Tibial artery (tissue), 4 donors: ENCODE measurements at regions not wholly inside any gene's neighbourhood (a gene's known extent, or its start where the extent isn't known, plus 50 kb on each side); places are given as distances from the start of the nearest gene placed in this dataset.
"Not testable (repeated sequence)": the region's sequence is repeated elsewhere in the genome, so short reads cannot be mapped to it uniquely, and the experiment has no call there.

ENCODE experiments used
- DNase-seq, 2 donors: peaks; one replicate each; pipeline ENCODE4 v3.0.0-alpha.2; 2019
- H3K27ac ChIP-seq, 2 donors: fragments of 200-600 bp; sonication (generic) in 1 of 2; 1 replicate in 1 of 2; 2 replicates in 1 of 2; pipeline ENCODE4 v1.5.1; 2018 to 2019; ENCODE audit warnings: mild to moderate bottlenecking in 1 of 2
- H3K27me3 ChIP-seq, 2 donors: fragments of 200-600 bp; sonication (generic) in 1 of 2; one replicate each; pipeline versions ENCODE4 v1.5.1 to v1.6.0; 2016 to 2019
- H3K36me3 ChIP-seq, 3 donors: fragments of 200-600 bp; sonication (generic) in 2 of 3; one replicate each; pipeline ENCODE4 v1.5.1; 2016 to 2019; ENCODE audit warnings: mild to moderate bottlenecking in 2 of 3
- H3K4me1 ChIP-seq, 4 donors: fragments of 200-600 bp; sonication (generic) in 2 of 4; 1 replicate in 3 of 4; 2 replicates in 1 of 4; pipeline ENCODE4 v1.5.1; 2016 to 2019
- H3K4me3 ChIP-seq, 2 donors: fragments of 200-600 bp; sonication (generic) in 1 of 2; 1 replicate in 1 of 2; 2 replicates in 1 of 2; pipeline ENCODE4 v1.5.1; 2018 to 2019; ENCODE audit warnings: mild to moderate bottlenecking in 2 of 2
- H3K9me3 ChIP-seq, 3 donors: fragments of 200-600 bp; sonication (generic) in 1 of 3; one replicate each; pipeline ENCODE4 v1.5.1; 2016 to 2019
- intact Hi-C: fragments of 100-400 bp; cut with DNase I; formaldehyde crosslinking; loops from one replicate; pipeline ENCODE4 v1.15.0; 2023; ENCODE audit warnings: low total_unique reads
- TF ChIP-seq, protein P1 (sequence below), 2 experiments: fragments of 200-600 bp in 1 of 2; fragments of 450-650 bp in 1 of 2; IDR thresholded peaks; one replicate each; pipeline ENCODE4 v1.5.1; 2017 to 2019; ENCODE audit warnings: antibody characterized with exemption in 2 of 2, mild to moderate bottlenecking in 1 of 2, moderate library complexity in 1 of 2

DNA sequence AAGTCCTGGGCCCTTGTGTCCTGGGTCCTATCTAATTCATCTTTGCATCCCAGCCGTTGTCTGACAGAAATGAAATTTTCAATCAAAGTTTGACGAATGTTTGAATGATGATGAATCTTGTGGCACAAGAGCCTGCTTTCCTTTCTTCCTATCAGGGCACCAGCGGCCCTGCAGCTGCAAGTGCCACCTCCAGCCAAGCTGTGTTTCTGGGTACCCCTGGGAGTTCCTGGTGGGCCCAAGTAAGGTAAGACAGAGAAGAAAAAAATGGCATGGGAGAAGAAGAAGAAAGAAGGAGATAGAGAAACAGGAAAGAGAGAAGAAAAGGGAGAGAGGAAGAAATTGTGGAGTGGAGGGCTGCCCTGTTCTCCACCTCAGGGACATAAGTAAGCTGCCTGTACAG is 782.1 kb upstream of the TPTE start:
- intact Hi-C loops, result no loop called here
- no peaks in the 10 kb centered on the region for H3K36me3 ChIP-seq
- H3K27ac ChIP-seq, result no peak overlapping the region
- no peaks in the 10 kb centered on the region for H3K4me1 ChIP-seq
- no peak overlapping the region for H3K4me3 ChIP-seq
- TF ChIP-seq, protein P1, sequence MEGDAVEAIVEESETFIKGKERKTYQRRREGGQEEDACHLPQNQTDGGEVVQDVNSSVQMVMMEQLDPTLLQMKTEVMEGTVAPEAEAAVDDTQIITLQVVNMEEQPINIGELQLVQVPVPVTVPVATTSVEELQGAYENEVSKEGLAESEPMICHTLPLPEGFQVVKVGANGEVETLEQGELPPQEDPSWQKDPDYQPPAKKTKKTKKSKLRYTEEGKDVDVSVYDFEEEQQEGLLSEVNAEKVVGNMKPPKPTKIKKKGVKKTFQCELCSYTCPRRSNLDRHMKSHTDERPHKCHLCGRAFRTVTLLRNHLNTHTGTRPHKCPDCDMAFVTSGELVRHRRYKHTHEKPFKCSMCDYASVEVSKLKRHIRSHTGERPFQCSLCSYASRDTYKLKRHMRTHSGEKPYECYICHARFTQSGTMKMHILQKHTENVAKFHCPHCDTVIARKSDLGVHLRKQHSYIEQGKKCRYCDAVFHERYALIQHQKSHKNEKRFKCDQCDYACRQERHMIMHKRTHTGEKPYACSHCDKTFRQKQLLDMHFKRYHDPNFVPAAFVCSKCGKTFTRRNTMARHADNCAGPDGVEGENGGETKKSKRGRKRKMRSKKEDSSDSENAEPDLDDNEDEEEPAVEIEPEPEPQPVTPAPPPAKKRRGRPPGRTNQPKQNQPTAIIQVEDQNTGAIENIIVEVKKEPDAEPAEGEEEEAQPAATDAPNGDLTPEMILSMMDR (IDR thresholded peaks at IDR 0.05), result no peak
- H3K9me3 ChIP-seq, result peaks cover 0 to 28% (median 4%) of the 10 kb centered on the region in 3 donors
- DNase-seq, result no peak
- H3K27me3 ChIP-seq, result no peaks in the 10 kb centered on the region

- intact Hi-C loops, H3K27me3 ChIP-seq: not testable (repeated sequence)
- H3K9me3 ChIP-seq, result peaks cover 0 to 24% (median 4%) of the 10 kb centered on the region in 3 donors
Observed at GRCh38 chr21:9740177-9740941, 781.0 kb upstream of the TPTE start.

DNA sequence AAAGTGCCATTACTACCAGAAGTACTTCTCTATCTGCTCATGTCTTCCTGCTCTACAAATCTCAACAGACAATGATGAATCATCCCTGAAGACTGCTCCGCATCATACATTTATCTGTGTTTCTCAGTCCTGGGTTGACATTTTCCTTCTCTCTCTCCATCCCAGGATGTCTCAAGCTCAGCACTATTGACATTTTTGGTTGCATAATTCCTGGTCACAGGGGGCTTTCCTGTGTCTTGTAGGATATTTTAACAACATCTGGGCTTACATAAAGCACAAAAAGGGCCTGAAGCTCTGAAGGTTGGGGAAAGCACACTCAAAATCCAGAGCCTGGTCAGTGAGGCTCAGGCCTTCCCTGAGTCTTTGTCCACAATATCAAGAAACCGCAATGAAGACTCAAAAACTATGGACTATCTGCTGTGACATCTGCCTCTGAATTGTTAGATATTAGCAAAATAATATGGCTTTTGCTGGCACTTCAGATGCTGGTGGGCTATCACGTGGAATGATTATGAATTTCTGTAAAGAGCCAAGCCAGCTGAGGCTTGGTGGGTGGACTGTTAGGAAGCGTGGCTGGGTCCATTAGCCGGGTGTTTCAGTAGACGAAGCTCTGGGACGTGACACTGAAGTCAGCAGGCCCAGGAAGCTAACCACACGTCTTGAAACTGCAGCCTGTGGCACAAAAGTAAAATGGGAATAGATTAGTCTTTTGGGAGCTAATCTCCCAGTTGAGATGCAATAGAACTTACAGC is 780.2 kb upstream of the TPTE start:
- H3K27ac ChIP-seq, H3K27me3 ChIP-seq, H3K4me1 ChIP-seq, intact Hi-C loops, DNase-seq, H3K4me3 ChIP-seq, H3K36me3 ChIP-seq: not testable (repeated sequence)
- peaks cover 0 to 16% (median 4%) of the 10 kb centered on the region in 3 donors for H3K9me3 ChIP-seq

More at GRCh38 chr21:9740177-9740941, 781.0 kb upstream of the TPTE start:
- H3K36me3 ChIP-seq, DNase-seq, H3K4me1 ChIP-seq, H3K4me3 ChIP-seq, H3K27ac ChIP-seq: not testable (repeated sequence)

DNA sequence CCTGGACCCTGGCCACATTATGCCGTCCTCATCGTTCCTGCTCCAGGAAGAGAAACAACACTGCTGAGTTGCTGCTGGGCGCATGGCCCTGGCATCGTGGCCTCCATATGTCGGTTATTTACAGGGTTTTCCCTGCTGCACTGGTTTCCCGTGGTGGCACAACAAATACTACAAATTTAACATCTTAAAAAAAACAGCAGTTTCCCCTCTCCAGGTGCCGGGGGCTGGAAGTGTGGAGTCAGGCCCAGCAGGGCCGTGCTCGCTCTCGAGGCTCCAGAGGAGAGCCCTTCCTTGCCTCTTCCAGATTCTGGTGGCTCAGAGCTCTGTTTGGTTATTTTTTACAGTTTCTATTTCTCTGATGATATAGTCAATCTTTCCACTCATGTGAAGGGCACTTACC is 777.8 kb upstream of the TPTE start:
- H3K27me3 ChIP-seq, H3K9me3 ChIP-seq, H3K4me3 ChIP-seq, H3K27ac ChIP-seq, H3K4me1 ChIP-seq, H3K36me3 ChIP-seq, intact Hi-C loops, DNase-seq: not testable (repeated sequence)

DNA sequence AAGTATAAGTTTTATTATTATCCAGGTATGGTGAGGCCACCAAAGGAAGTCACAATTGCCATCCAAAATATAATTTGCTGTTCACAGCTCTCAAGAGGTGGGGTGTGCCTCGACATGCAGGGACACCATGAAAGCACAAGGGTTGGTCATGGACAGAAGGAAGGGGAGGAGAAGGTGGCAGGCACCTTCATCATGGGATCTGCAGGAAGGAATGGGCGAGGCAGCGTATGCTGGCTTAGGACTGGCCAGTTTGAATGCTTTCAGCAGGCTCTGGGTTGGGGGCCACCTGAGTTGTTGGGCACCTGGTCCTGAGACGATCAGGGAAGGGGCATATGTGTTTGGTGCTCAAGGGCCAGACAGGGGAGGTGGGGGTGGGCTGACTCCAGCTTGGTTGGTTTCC is 777.2 kb upstream of the TPTE start:
- H3K27me3 ChIP-seq, DNase-seq, H3K4me3 ChIP-seq, H3K9me3 ChIP-seq, H3K36me3 ChIP-seq, intact Hi-C loops, H3K4me1 ChIP-seq, H3K27ac ChIP-seq: not testable (repeated sequence)

DNA sequence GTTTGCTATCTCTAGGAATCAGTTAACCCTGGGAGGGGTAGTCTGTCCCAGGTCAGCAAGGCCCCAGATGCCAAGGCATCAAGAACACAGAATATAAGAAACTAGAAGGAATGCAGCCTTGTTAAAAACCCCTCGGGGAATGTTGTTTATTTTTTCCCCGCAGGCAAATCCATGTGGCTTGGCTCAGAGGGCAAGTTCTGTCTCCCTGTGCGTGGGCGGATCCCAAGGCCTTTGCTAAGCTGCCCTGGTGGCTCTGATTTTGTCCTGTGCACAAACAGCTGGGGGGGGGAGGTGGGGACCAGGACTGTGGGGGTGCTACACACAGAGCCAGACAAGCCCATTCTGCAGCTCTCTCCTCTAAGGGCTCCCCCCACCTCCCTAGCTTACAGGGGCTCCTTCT is 776.8 kb upstream of the TPTE start:
- H3K27me3 ChIP-seq, H3K9me3 ChIP-seq, intact Hi-C loops: not testable (repeated sequence)

DNA sequence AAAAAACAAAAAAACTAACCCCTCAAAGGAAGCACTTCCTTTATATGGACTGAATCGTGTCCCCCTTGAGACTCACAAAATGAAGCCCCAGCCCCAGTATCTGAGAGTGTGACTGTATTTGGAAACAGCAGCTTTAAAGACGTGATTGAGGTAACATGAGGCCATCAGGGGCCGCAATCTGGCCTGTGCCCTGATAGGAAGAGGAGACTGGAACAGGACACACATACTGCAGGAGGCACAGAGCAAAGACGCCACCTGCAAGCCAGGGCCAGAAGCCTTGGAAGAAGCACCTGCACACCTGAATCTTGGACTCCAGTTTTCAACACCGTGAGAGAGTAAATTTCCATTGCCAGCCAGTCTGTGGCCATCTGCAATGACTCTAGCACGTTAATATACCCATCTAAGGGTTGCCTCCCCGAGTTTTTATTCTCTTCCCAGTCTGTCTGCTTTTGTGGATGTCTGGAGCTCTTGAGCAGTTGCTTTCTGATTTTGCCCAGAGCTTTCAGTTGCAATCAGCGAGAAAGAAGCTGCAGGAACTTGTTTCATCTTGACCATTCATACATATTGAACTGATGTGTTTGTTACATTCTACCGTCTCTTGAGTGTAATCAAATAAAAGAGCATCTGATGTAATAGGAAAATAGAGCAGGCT is 775.8 kb upstream of the TPTE start:
- H3K9me3 ChIP-seq, H3K27ac ChIP-seq, H3K4me3 ChIP-seq, intact Hi-C loops, H3K36me3 ChIP-seq, DNase-seq, H3K4me1 ChIP-seq, H3K27me3 ChIP-seq: not testable (repeated sequence)

More for the DNA sequence above, 776.8 kb upstream of the TPTE start:
- H3K36me3 ChIP-seq, DNase-seq, H3K4me1 ChIP-seq, H3K27ac ChIP-seq, H3K4me3 ChIP-seq: not testable (repeated sequence)

DNA sequence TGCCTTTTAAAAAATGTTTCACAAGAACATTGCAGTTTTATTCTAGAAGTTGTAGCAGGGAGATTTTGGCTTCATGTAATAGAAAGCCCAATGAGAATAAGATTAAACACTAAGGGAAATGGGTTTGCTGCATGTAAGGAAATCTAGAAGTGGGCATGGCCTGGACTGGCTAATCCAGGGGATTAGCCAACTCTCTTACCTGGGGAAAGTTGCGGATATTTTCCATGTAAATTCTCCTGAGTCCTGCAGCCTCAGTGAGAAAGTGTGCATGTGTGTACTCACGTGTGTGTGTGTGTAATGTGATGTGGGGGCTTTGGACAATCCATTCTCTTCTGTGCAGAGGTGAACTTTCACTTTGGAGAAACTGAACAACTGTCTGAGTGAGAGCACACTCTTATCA is 775.1 kb upstream of the TPTE start:
- H3K9me3 ChIP-seq, H3K27me3 ChIP-seq, H3K36me3 ChIP-seq, H3K4me3 ChIP-seq, H3K27ac ChIP-seq, DNase-seq, intact Hi-C loops, H3K4me1 ChIP-seq: not testable (repeated sequence)

GRCh38 chr21:9746831-9747606 is 774.4 kb upstream of the TPTE start:
- DNase-seq, intact Hi-C loops, H3K9me3 ChIP-seq, H3K4me1 ChIP-seq, H3K27ac ChIP-seq, H3K36me3 ChIP-seq, H3K4me3 ChIP-seq, H3K27me3 ChIP-seq: not testable (repeated sequence)

DNA sequence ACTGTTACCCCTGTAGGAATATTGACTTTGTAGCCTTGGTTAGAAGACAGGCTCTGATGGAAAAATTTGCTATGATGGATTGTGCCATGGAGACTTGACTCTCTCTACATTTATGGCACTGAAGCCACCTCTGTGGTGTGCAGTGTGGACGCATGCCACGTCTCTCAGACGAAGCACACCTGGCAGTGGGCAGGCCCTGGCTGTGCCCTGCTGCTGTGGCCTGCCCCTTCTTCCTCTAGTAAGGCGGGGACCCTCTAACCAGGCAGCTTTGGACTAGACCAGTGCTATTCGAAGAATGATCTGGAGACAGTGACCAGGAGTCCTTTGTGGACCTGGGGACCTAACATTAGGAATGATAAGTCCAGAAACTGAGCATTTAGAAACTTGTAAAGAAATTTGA is 773.5 kb upstream of the TPTE start:
- not testable (repeated sequence) for H3K9me3 ChIP-seq

GRCh38 chr21:9748451-9748850 is 772.9 kb upstream of the TPTE start:
- H3K36me3 ChIP-seq, DNase-seq, H3K27me3 ChIP-seq, H3K9me3 ChIP-seq, intact Hi-C loops, H3K4me3 ChIP-seq, H3K27ac ChIP-seq, H3K4me1 ChIP-seq: not testable (repeated sequence)

More for the DNA sequence above, 773.5 kb upstream of the TPTE start:
- H3K27me3 ChIP-seq, H3K36me3 ChIP-seq, H3K4me1 ChIP-seq, H3K27ac ChIP-seq, DNase-seq, intact Hi-C loops, H3K4me3 ChIP-seq: not testable (repeated sequence)

- H3K36me3 ChIP-seq, H3K4me1 ChIP-seq, intact Hi-C loops, DNase-seq, H3K9me3 ChIP-seq, H3K4me3 ChIP-seq, H3K27ac ChIP-seq, H3K27me3 ChIP-seq: not testable (repeated sequence)
Observed at GRCh38 chr21:9749741-9750230, 771.6 kb upstream of the TPTE start.
